ENCODE measurements at regions not wholly inside any gene's neighbourhood (a gene's known extent, or its start where the extent isn't known, plus 50 kb on each side); places are given as distances from the start of the nearest gene placed in this dataset.

- TF ChIP-seq CTCF (conservative IDR thresholded peaks at IDR 0.05) = no peak
- no peak for TF ChIP-seq EZH2 (IDR thresholded peaks at IDR 0.05; ENCODE audit: low read depth)
Observed at GRCh38 chr5:67976891-67977601, 238.5 kb upstream of the PIK3R1 start.
